Smooth muscle cell (in vitro differentiated cells): ENCODE measurements at regions not wholly inside any gene's neighbourhood (a gene's known extent, or its start where the extent isn't known, plus 50 kb on each side); places are given as distances from the start of the nearest gene placed in this dataset.

Source experiments
- DNase-seq: peaks from one replicate; lab custom pipeline; 2025; ENCODE audit not compliant: unreplicated experiment; lab: John Stamatoyannopoulos, UW
- H2AFZ ChIP-seq: fragments of 200-600 bp; sonication (generic); 2 replicates; pipeline ENCODE4 v1.6.0; 2016; ENCODE audit warnings: antibody characterized with exemption, low read depth, mild to moderate bottlenecking
- H3F3A ChIP-seq: fragments of 200-600 bp; sonication (generic); 2 replicates; pipeline ENCODE4 v1.6.0; 2017; ENCODE audit warnings: antibody characterized with exemption, low read depth
- H3K27ac ChIP-seq: fragments of 200-600 bp; sonication (generic); 2 replicates; pipeline ENCODE4 v1.5.1; 2016; ENCODE audit warnings: low read depth, mild to moderate bottlenecking
- H3K27me3 ChIP-seq: fragments of 200-600 bp; sonication (generic); 2 replicates; pipeline ENCODE4 v1.6.1; 2016; ENCODE audit warnings: low read depth, mild to moderate bottlenecking
- H3K36me3 ChIP-seq: fragments of 200-600 bp; sonication (generic); 2 replicates; pipeline ENCODE4 v1.5.1; 2016; ENCODE audit warnings: low read depth
- H3K4me1 ChIP-seq: fragments of 200-600 bp; sonication (generic); 2 replicates; pipeline ENCODE4 v1.5.1; 2016; ENCODE audit warnings: low read depth
- H3K4me2 ChIP-seq: fragments of 200-600 bp; sonication (generic); 2 replicates; pipeline ENCODE4 v1.6.0; 2016; ENCODE audit warnings: mild to moderate bottlenecking
- H3K4me3 ChIP-seq: fragments of 200-600 bp; sonication (generic); 2 replicates; pipeline ENCODE4 v1.5.1; 2016; ENCODE audit warnings: mild to moderate bottlenecking
- H3K79me2 ChIP-seq: fragments of 200-600 bp; sonication (generic); 2 replicates; pipeline ENCODE4 v1.6.0; 2016; ENCODE audit warnings: low read depth, mild to moderate bottlenecking
- H3K9ac ChIP-seq: fragments of 200-600 bp; sonication (generic); 2 replicates; pipeline ENCODE4 v1.6.0; 2016; ENCODE audit warnings: low read depth
- H3K9me3 ChIP-seq: fragments of 200-600 bp; sonication (generic); replicated peaks from 2 replicates; pipeline ENCODE4 v1.5.1; 2016; ENCODE audit warnings: low read depth
- H4K20me1 ChIP-seq: fragments of 200-600 bp; sonication (generic); 2 replicates; pipeline ENCODE4 v1.6.0; 2016; ENCODE audit warnings: low read depth
- CTCF ChIP-seq: fragments of 200-600 bp; sonication (generic); IDR thresholded peaks from 2 replicates; pipeline ENCODE4 v1.5.1; 2017; ENCODE audit warnings: borderline replicate concordance, mild to moderate bottlenecking, antibody characterized with exemption; ENCODE audit not compliant: insufficient read depth, poor library complexity, severe bottlenecking
- WGBS: methylation state at CpG from one replicate; pipeline ENCODE4 v1.1.7; 2016; ENCODE audit warnings: low lambda C conversion rate; 5-methylcytosine and 5-hydroxymethylcytosine counted together

GRCh38 chr14:31949709-31950108 is 127.4 kb upstream of the ARHGAP5 start:
- H3K9me3 ChIP-seq, result no peaks in the 10 kb centered on the region
- no peak overlapping the region for H3K9ac ChIP-seq
- no peaks in the 10 kb centered on the region for H3K36me3 ChIP-seq
- H3K27ac ChIP-seq, result peak overlapping the region; percentile 72
- H3K4me2 ChIP-seq, result peak overlapping the region; percentile 70
- H3K79me2 ChIP-seq, result no peaks in the 10 kb centered on the region
- H2AFZ ChIP-seq, result no peak overlapping the region
- no peaks in the 10 kb centered on the region for H3K27me3 ChIP-seq
- no peak overlapping the region for H3K4me3 ChIP-seq
- no peak for DNase-seq
- peaks cover 28% of the 10 kb centered on the region for H3F3A ChIP-seq
- TF ChIP-seq CTCF, result no peak
- H4K20me1 ChIP-seq, result no peaks in the 10 kb centered on the region
- 53% methylated on average over 1 of the region's 1 CpG for WGBS
- H3K4me1 ChIP-seq, result peaks cover 19% of the 10 kb centered on the region

GRCh38 chr14:31950331-31950730 is 126.8 kb upstream of the ARHGAP5 start:
- no peaks in the 10 kb centered on the region for H3K79me2 ChIP-seq
- H3K4me3 ChIP-seq, result no peak overlapping the region
- no peaks in the 10 kb centered on the region for H3K9me3 ChIP-seq
- peak overlapping the region; percentile 9 for H2AFZ ChIP-seq
- no peaks in the 10 kb centered on the region for H4K20me1 ChIP-seq
- peak overlapping the region; percentile 72 for H3K27ac ChIP-seq
- no peak for DNase-seq
- no peak for TF ChIP-seq CTCF
- H3F3A ChIP-seq, result peaks cover 28% of the 10 kb centered on the region
- no peaks in the 10 kb centered on the region for H3K36me3 ChIP-seq
- peak overlapping the region; percentile 70 for H3K4me2 ChIP-seq
- no peak overlapping the region for H3K9ac ChIP-seq
- H3K4me1 ChIP-seq, result peaks cover 19% of the 10 kb centered on the region
- H3K27me3 ChIP-seq, result no peaks in the 10 kb centered on the region
- WGBS, result 65% methylated on average over 7 of the region's 7 CpGs

GRCh38 chr14:31950764-31951637 is 126.1 kb upstream of the ARHGAP5 start:
- Histone ChIP-seq H4K20me1 (no peaks in the 10 kb centered on the region), H3K4me3 (no peak overlapping the region), H3K27ac (peak overlapping the region; percentile 72), H3K79me2 (no peaks in the 10 kb centered on the region), H3K4me1 (peaks cover 19% of the 10 kb centered on the region), H2AFZ (peak overlapping the region; percentile 9), H3K4me2 (peak overlapping the region; percentile 70), H3K27me3 (no peaks in the 10 kb centered on the region), H3F3A (peaks cover 28% of the 10 kb centered on the region), H3K9me3 (no peaks in the 10 kb centered on the region), H3K36me3 (no peaks in the 10 kb centered on the region), H3K9ac (no peak overlapping the region)
- peak; percentile 34 for DNase-seq
- 6% methylated on average over 19 of the region's 19 CpGs for WGBS
- no peak for TF ChIP-seq CTCF

GRCh38 chr14:31951638-31951964 is 125.5 kb upstream of the ARHGAP5 start:
- H3K4me2 ChIP-seq, result peak overlapping the region; percentile 70

More at GRCh38 chr14:31951638-31951964, 125.5 kb upstream of the ARHGAP5 start:
- TF ChIP-seq CTCF, result no peak
- Histone ChIP-seq H3K36me3 (no peaks in the 10 kb centered on the region), H3K9ac (no peak overlapping the region), H3K27me3 (no peaks in the 10 kb centered on the region), H3K9me3 (no peaks in the 10 kb centered on the region), H3K4me1 (peaks cover 19% of the 10 kb centered on the region), H3K4me3 (no peak overlapping the region), H2AFZ (no peak overlapping the region), H3F3A (peaks cover 28% of the 10 kb centered on the region), H3K27ac (peak overlapping the region; percentile 72), H4K20me1 (no peaks in the 10 kb centered on the region), H3K79me2 (no peaks in the 10 kb centered on the region)
- WGBS, result 51% methylated on average over 4 of the region's 4 CpGs
- DNase-seq, result no peak
